Naive thymus-derived CD4-positive, alpha-beta T cell (primary cell): ENCODE measurements at regions not wholly inside any gene's neighbourhood (a gene's known extent, or its start where the extent isn't known, plus 50 kb on each side); places are given as distances from the start of the nearest gene placed in this dataset.

Experiments
- ATAC-seq: fragments of 150-1000 bp; cut with Tn5 transposase; 2 replicates; pipeline ENCODE4 v1.10.0; 2021; ENCODE audit warnings: mild to moderate bottlenecking, moderate library complexity
- CTCF ChIA-PET: fragments of 350-600 bp; sonication (Branson Sonifier 250); formaldehyde crosslinking; loops from one replicate; lab custom pipeline; 2021; ENCODE audit warnings: antibody characterized with exemption; lab: Charles Lee
- POLR2A ChIA-PET: fragments of 350-600 bp; sonication (Branson Sonifier 250); formaldehyde crosslinking; loops from one replicate; lab custom pipeline; 2021; ENCODE audit warnings: antibody characterized with exemption, inconsistent platforms; lab: Charles Lee
- DNase-seq, 9 donors: peaks; one replicate each; pipeline versions ENCODE4 v3.0.0 to v3.0.0-alpha.2; 2020 to 2022; ENCODE audit warnings: mixed read lengths in 1 of 9
- H3K27ac ChIP-seq: one replicate; pipeline ENCODE4 v1.7.0; 2013; ENCODE audit warnings: mild to moderate bottlenecking, low read depth, low read length, moderate library complexity
- H3K27me3 ChIP-seq, 2 donors: one replicate each; pipeline ENCODE4 v1.7.0; 2013; ENCODE audit warnings: low read length in 2 of 2, mild to moderate bottlenecking in 2 of 2, moderate library complexity in 2 of 2; ENCODE audit not compliant: control insufficient read depth in 2 of 2, insufficient read depth in 2 of 2
- H3K36me3 ChIP-seq, 3 experiments: 1 replicate in 2 of 3; 2 replicates in 1 of 3; pipeline ENCODE4 v1.7.0; 2013; ENCODE audit warnings: low read length in 3 of 3, mild to moderate bottlenecking in 3 of 3, moderate library complexity in 1 of 3; ENCODE audit not compliant: insufficient read depth in 3 of 3, control insufficient read depth in 2 of 3
- H3K4me1 ChIP-seq, 2 donors: one replicate each; pipeline ENCODE4 v1.7.0; 2013; ENCODE audit warnings: low read length in 2 of 2, mild to moderate bottlenecking in 2 of 2, moderate library complexity in 1 of 2; ENCODE audit not compliant: control insufficient read depth in 2 of 2, insufficient read depth in 2 of 2
- H3K4me3 ChIP-seq: 2 replicates; pipeline ENCODE4 v1.7.0; 2013; ENCODE audit warnings: mild to moderate bottlenecking, low read length
- H3K9me3 ChIP-seq, 3 experiments: 1 replicate in 2 of 3; 2 replicates in 1 of 3; pipeline ENCODE4 v1.7.0; 2013; ENCODE audit warnings: low read length in 3 of 3; ENCODE audit not compliant: control insufficient read depth in 2 of 3
- H3K27ac Mint-ChIP-seq, 9 donors: one replicate each; pipeline ENCODE4 v1.8.0; 2020 to 2022; ENCODE audit warnings: mixed read lengths in 9 of 9, mild to moderate bottlenecking in 8 of 9, moderate library complexity in 5 of 9, inconsistent platforms in 2 of 9
- H3K27me3 Mint-ChIP-seq, 5 donors: one replicate each; pipeline ENCODE4 v1.8.0; 2021 to 2022; ENCODE audit warnings: mixed read lengths in 5 of 5, mild to moderate bottlenecking in 1 of 5
- H3K36me3 Mint-ChIP-seq, 5 donors: one replicate each; pipeline ENCODE4 v1.8.0; 2020 to 2022; ENCODE audit warnings: mixed read lengths in 5 of 5, mild to moderate bottlenecking in 3 of 5, inconsistent platforms in 1 of 5
- H3K4me1 Mint-ChIP-seq, 7 donors: one replicate each; pipeline ENCODE4 v1.8.0; 2020 to 2022; ENCODE audit warnings: mixed read lengths in 7 of 7, mild to moderate bottlenecking in 3 of 7, inconsistent platforms in 1 of 7
- H3K4me3 Mint-ChIP-seq, 10 donors: one replicate each; pipeline ENCODE4 v1.8.0; 2020 to 2022; ENCODE audit warnings: mild to moderate bottlenecking in 10 of 10, mixed read lengths in 10 of 10, moderate library complexity in 6 of 10, inconsistent platforms in 2 of 10
- H3K9me3 Mint-ChIP-seq, 11 donors: one replicate each; pipeline ENCODE4 v1.8.0; 2020 to 2022; ENCODE audit warnings: mixed read lengths in 11 of 11, mild to moderate bottlenecking in 4 of 11, inconsistent platforms in 1 of 11, moderate library complexity in 1 of 11
- intact Hi-C, 2 donors: fragments of 100-400 bp; cut with micrococcal nuclease; formaldehyde crosslinking; loops; one replicate each; pipeline ENCODE4 v1.15.1; 2023

DNA sequence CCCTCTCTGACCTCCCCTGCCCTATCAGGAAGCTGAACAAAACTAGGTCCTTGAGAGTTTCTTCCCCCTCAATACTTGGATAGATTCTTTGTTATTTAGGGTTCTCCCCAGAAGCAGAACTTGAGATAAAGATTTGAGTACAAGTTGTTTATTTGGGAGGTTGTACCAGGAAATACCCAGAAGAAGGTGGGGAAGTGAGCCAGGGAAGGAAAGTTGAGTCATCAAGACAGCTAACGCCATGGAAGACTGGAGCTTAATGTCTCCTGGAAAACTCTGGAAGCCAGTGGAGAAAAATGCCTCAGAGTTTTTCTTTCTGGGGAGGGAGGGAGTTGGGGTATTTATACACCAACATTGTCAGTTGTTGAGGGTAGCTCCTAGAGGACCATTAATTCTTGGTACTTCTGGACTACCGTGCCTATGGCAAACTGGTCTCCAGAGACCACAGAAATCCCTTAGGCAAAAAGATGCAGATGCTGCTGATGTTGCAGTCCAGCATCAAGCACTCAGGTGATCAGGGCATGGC, 102.6 kb upstream of the ZFP64 start:
- no peaks in the 10 kb centered on the region for H3K27me3 ChIP-seq
- intact Hi-C loops = no loop called here
- Mint-ChIP-seq H3K27ac (peak overlapping the region in 1 of 9 donors; percentile 46), H3K4me3 (no peak overlapping the region), H3K9me3 (peaks cover 0 to 11% (median 3%) of the 10 kb centered on the region in 11 donors), H3K36me3 (peaks cover 0 to 4% (median 0%) of the 10 kb centered on the region in 5 donors), H3K27me3 (no peaks in the 10 kb centered on the region), H3K4me1 (peaks cover 0 to 13% (median 6%) of the 10 kb centered on the region in 7 donors)
- H3K4me1 ChIP-seq = no peaks in the 10 kb centered on the region
- ChIA-PET CTCF (interaction anchor here (0.6 kb wide), 1 partner anchor 922 kb away, joined by 3 read pairs; no protein-coding TSS in a partner anchor), POLR2A (interaction anchor here (0.6 kb wide), 1 partner anchor 942 kb away, joined by 3 read pairs; no protein-coding TSS in a partner anchor)
- ATAC-seq (no peak), DNase-seq (no peak)
- no peak overlapping the region for H3K27ac ChIP-seq
- H3K9me3 ChIP-seq = peaks cover 0 to 9% (median 0%) of the 10 kb centered on the region in 3 experiments
- no peak overlapping the region for H3K4me3 ChIP-seq
- no peaks in the 10 kb centered on the region for H3K36me3 ChIP-seq

DNA sequence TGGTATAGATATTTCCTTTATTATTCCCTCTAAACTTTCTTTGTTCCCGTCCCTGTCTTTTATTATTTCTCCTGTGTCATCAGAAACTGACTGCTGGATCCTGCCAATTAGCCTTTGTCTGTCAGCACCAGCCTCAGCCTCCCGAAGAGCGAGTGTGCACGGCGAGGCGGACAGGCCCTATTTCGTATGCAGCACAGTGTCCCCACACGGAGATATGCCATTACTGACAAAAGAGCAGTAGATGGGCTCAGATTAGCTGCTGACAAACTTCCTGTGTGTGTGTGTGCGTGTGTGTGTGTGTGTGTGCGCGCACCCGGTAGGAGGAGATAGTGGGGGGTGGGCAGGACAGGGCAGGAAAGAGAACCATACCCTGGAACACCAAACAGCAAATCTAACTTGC, 99.5 kb upstream of the ZFP64 start:
- H3K4me3 ChIP-seq = no peak overlapping the region
- CTCF ChIA-PET = no interaction called here
- Mint-ChIP-seq H3K27me3 (no peaks in the 10 kb centered on the region), H3K27ac (no peak overlapping the region), H3K9me3 (peaks cover 0 to 11% (median 4%) of the 10 kb centered on the region in 11 donors), H3K36me3 (peaks cover 0 to 4% (median 0%) of the 10 kb centered on the region in 5 donors), H3K4me1 (peaks cover 0 to 25% (median 12%) of the 10 kb centered on the region in 7 donors), H3K4me3 (no peak overlapping the region)
- DNase-seq = no peak
- no peaks in the 10 kb centered on the region for H3K36me3 ChIP-seq
- POLR2A ChIA-PET = no interaction called here
- ATAC-seq = no peak
- no peak overlapping the region for H3K27ac ChIP-seq
- H3K27me3 ChIP-seq = no peaks in the 10 kb centered on the region
- no peaks in the 10 kb centered on the region for H3K4me1 ChIP-seq
- H3K9me3 ChIP-seq = peaks cover 0 to 9% (median 0%) of the 10 kb centered on the region in 3 experiments
- intact Hi-C loops = no loop called here

DNA sequence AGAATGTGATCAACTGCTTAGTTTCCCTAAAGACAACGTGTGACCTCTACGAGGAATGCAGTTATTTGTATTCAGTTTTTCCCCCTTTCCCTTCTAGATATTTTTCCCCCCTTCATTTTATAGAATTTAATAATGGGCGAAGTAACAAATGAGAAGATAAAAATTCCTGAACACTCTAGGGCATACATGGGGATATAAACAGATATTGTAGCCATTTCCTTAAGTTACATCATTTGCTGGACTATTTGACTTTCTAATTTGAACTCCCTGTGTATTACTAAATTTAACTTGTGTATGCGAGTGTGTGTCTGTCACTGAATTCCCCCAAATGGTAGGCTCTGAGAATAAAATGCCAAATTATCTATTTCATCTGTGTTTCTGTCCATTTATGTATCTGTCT, 99.0 kb upstream of the ZFP64 start:
- no peaks in the 10 kb centered on the region for H3K36me3 ChIP-seq
- Mint-ChIP-seq H3K4me3 (no peak overlapping the region), H3K36me3 (peaks cover 0 to 4% (median 0%) of the 10 kb centered on the region in 5 donors), H3K9me3 (peaks cover 0 to 11% (median 4%) of the 10 kb centered on the region in 11 donors), H3K4me1 (peaks cover 0 to 25% (median 12%) of the 10 kb centered on the region in 7 donors), H3K27me3 (no peaks in the 10 kb centered on the region), H3K27ac (peak overlapping the region in 1 of 9 donors; percentile 32)
- peaks cover 0 to 9% (median 0%) of the 10 kb centered on the region in 3 experiments for H3K9me3 ChIP-seq
- CTCF ChIA-PET = no interaction called here
- ATAC-seq (no peak), DNase-seq (no peak)
- no peaks in the 10 kb centered on the region for H3K4me1 ChIP-seq
- no peak overlapping the region for H3K4me3 ChIP-seq
- no peaks in the 10 kb centered on the region for H3K27me3 ChIP-seq
- no peak overlapping the region for H3K27ac ChIP-seq
- POLR2A ChIA-PET = no interaction called here
- intact Hi-C loops = no loop called here

DNA sequence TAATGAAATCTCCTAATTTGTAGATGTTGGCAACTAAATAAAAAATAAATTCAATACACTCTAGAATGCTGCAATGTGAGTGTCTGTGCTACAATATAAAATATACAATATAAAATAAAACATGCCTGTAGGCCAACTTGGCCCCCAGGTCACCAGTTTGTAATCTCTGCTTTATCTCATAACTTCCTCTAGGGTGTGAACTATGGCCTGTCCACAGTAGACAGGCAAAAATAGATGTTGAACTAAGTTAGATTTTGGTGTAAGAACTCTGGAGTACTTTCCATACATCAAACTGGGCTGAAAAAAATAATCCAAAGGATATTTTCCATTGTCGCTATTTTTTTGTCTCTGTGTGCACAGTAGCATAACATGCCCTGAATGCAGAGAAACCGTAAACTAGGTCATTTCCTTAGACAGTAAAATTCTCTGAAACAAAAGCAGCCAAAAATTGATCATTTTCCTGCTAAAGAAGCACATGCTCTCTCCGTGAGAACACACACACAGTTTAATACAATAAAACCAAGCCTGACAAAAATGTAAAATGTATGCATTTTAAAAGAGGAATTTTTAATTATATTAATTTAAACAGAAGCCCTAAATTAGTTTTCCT, 98.5 kb upstream of the ZFP64 start:
- no peak overlapping the region for H3K4me3 ChIP-seq
- Mint-ChIP-seq H3K36me3 (peaks cover 0 to 4% (median 0%) of the 10 kb centered on the region in 5 donors), H3K4me3 (no peak overlapping the region), H3K9me3 (peaks cover 0 to 11% (median 4%) of the 10 kb centered on the region in 11 donors), H3K27ac (peak overlapping the region in 1 of 9 donors; percentile 32), H3K4me1 (peaks cover 0 to 25% (median 12%) of the 10 kb centered on the region in 7 donors), H3K27me3 (peaks cover 0 to 3% (median 2%) of the 10 kb centered on the region in 5 donors)
- H3K27me3 ChIP-seq = no peaks in the 10 kb centered on the region
- H3K27ac ChIP-seq = no peak overlapping the region
- ATAC-seq (no peak), DNase-seq (no peak)
- H3K9me3 ChIP-seq = peaks cover 0 to 9% (median 0%) of the 10 kb centered on the region in 3 experiments
- POLR2A ChIA-PET = no interaction called here
- no peaks in the 10 kb centered on the region for H3K36me3 ChIP-seq
- intact Hi-C loops = no loop called here
- CTCF ChIA-PET = no interaction called here
- no peaks in the 10 kb centered on the region for H3K4me1 ChIP-seq

DNA sequence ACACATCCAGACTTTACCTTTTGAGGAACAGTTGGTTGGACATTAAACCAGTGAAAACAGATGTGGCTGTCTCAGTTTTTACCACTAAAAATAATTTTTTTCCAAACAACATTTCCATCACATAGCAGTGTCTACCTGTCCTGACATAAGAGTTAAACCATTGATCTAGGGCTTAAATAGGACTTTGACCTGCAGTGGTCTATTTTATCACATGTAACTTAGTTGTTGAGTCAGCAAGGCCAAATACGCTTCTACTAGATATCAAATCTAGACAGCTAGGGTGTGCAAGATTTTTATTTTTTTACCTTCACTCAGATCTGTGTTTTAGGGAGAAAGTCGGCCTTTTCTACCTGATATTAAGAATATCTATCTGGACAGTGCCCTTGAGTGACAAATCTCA, 88.8 kb upstream of the ZFP64 start:
- Mint-ChIP-seq H3K4me1 (no peaks in the 10 kb centered on the region), H3K9me3 (peaks cover 0 to 3% (median 0%) of the 10 kb centered on the region in 11 donors), H3K36me3 (no peaks in the 10 kb centered on the region), H3K4me3 (no peak overlapping the region), H3K27me3 (peaks cover 7 to 35% (median 15%) of the 10 kb centered on the region in 5 donors), H3K27ac (no peak overlapping the region)
- CTCF ChIA-PET = no interaction called here
- Histone ChIP-seq H3K4me1 (no peaks in the 10 kb centered on the region), H3K4me3 (no peak overlapping the region), H3K27ac (no peak overlapping the region), H3K27me3 (no peaks in the 10 kb centered on the region), H3K36me3 (no peaks in the 10 kb centered on the region), H3K9me3 (no peaks in the 10 kb centered on the region)
- intact Hi-C loops = no loop called here
- no peak for DNase-seq
- POLR2A ChIA-PET = no interaction called here
- no peak for ATAC-seq

DNA sequence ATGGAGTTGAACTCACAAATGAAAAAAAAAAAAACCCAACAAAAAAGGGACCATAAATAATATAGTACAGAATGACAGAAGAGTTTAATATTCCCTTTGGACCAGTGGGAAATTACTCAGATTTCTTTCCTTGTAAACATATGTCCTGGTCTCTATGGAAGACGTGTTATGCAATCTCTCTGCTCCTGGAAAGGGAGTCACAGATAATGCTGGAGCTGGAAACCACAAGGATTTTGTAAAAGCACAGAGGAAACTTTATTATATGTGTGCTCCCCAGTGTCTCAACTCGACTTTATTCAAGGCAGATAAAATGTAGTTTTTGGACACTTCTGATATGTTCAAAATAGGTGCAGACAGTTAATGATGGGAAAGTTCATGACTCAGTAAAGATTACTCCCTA, 88.1 kb upstream of the ZFP64 start:
- peaks cover 7 to 29% (median 15%) of the 10 kb centered on the region in 5 donors for H3K27me3 Mint-ChIP-seq
- H3K36me3 Mint-ChIP-seq = no peaks in the 10 kb centered on the region
- DNase-seq = no peak
- H3K27me3 ChIP-seq = no peaks in the 10 kb centered on the region
- no peak overlapping the region for H3K4me3 Mint-ChIP-seq
- H3K4me3 ChIP-seq = no peak overlapping the region
- no peak overlapping the region for H3K27ac ChIP-seq
- H3K27ac Mint-ChIP-seq = no peak overlapping the region
- intact Hi-C loops = no loop called here
- H3K4me1 ChIP-seq = no peaks in the 10 kb centered on the region
- H3K9me3 Mint-ChIP-seq = peaks cover 0 to 3% (median 0%) of the 10 kb centered on the region in 11 donors
- H3K36me3 ChIP-seq = no peaks in the 10 kb centered on the region
- ATAC-seq = no peak
- POLR2A ChIA-PET = no interaction called here
- no peaks in the 10 kb centered on the region for H3K9me3 ChIP-seq
- CTCF ChIA-PET = no interaction called here
- H3K4me1 Mint-ChIP-seq = no peaks in the 10 kb centered on the region
